SH-SY5Y (cell line): ENCODE measurements at regions not wholly inside any gene's neighbourhood (a gene's known extent, or its start where the extent isn't known, plus 50 kb on each side); places are given as distances from the start of the nearest gene placed in this dataset.

Source experiments
- GATA2 ChIP-seq: IDR thresholded peaks from 2 replicates; pipeline ENCODE4 v1.6.1; 2011; ENCODE audit warnings: mild to moderate bottlenecking, low read depth, low read length
- GATA3 ChIP-seq: IDR thresholded peaks from 2 replicates; pipeline ENCODE4 v1.6.1; 2011; ENCODE audit warnings: low read depth, mild to moderate bottlenecking, low read length, moderate library complexity

DNA sequence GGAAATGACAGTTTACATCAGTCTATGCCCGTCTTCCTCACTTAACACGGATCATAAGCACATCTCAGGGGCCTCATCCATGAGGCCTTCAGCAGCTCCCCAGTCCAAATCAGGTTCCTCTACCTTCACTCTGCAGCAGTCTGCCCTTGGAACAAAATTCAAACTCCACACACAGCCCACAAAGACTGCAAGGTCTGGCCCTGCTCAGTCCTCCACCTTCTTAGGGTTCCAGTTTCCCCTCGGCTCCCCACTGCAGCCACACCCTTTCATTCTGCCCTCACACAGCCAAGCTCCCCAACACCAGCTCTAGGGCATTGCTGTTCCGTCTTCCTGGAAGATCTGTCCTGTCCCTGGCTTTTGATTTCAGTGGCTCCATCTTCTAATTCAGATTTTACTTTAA, 95.2 kb upstream of the IQSEC1 start:
- TF ChIP-seq GATA2 = no peak
- no peak for TF ChIP-seq GATA3
